ENCODE measurements at regions not wholly inside any gene's neighbourhood (a gene's known extent, or its start where the extent isn't known, plus 50 kb on each side); places are given as distances from the start of the nearest gene placed in this dataset.

DNA sequence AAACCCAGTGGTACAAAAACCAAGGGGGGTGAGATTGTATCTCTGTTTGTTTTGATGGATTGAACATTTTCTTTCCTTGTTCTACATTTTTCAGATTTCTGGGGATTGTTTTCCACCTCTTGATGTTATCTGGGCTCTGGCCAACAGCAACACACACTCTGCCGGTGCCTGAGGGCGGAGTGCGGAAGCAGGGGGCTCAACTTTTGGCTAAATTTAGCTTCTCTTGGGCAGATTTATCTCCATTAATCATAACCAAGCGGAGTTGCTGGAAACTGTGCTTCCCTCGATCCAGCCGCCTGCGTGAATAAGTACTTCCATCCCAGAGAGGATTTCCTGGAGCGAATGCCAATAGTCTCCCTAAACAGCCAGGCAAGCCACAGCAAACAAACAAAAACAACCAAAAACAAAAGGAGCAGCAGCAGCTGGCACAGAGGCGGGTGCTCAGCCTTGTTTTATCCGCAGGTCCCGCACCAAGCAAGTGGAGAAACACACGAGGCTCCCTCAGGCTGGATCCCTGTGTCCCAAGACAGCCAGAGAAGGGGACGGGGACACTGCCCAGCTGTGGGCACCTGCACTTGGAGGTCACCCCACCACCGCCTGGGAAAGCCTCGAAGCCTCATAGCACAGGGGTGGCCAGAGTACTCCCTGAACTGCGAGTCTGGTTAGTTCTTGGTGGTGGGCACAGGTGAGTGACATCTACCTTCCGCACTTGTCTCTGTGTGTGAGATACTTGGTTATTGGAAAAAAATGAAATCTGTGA, 143.4 kb downstream of the NDUFA10 start (continued):
- TF ChIP-seq ZNF416 (tag by site-specific recombination; IDR thresholded peaks at IDR 0.05): no peak
- TF ChIP-seq, protein P1, sequence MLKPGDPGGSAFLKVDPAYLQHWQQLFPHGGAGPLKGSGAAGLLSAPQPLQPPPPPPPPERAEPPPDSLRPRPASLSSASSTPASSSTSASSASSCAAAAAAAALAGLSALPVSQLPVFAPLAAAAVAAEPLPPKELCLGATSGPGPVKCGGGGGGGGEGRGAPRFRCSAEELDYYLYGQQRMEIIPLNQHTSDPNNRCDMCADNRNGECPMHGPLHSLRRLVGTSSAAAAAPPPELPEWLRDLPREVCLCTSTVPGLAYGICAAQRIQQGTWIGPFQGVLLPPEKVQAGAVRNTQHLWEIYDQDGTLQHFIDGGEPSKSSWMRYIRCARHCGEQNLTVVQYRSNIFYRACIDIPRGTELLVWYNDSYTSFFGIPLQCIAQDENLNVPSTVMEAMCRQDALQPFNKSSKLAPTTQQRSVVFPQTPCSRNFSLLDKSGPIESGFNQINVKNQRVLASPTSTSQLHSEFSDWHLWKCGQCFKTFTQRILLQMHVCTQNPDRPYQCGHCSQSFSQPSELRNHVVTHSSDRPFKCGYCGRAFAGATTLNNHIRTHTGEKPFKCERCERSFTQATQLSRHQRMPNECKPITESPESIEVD (tag by site-specific recombination; IDR thresholded peaks at IDR 0.05): peak; percentile 75

DNA sequence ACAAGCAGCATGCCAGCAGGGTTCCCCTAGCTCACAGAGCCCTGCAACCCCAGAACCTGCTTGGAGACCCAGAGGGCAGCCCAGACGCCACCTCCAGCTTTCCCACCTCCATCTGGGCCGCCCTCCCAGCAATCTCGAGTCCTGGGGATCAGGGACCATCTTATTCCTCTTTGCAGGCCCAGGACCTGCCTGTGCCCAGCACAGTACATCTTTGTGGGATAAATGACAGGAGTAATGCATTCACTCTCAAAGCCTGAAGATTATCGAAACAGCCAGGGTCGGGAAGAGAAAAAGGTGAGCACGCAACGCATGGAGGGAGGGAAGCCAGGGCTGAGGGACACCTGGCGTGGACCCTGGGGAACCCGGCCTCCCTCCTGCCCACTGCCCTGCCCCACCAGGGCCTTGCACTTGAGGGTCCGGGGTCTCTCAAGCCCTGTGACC, 144.1 kb downstream of the NDUFA10 start:
- no peak overlapping the region for H3K4me3 ChIP-seq (ENCODE audit: low read depth, low read length)
- ChIA-PET POLR2A (no interaction called here), CTCF (interaction anchor here (0.6 to 1.2 kb wide), 5 partner anchors 9 to 500 kb away, joined by 3 to 5 read pairs (median 3); no protein-coding TSS in a partner anchor)
- H3K27ac ChIP-seq (ENCODE audit: extremely low read depth, low read depth, low read length): no peak overlapping the region
- peaks cover 6% of the 10 kb centered on the region for H3K4me1 ChIP-seq (ENCODE audit: control insufficient read depth, insufficient read depth, low read length)
- no peaks in the 10 kb centered on the region for H3K36me3 ChIP-seq (ENCODE audit: control insufficient read depth in 2 of 2, insufficient read depth in 1 of 2, low read length in 2 of 2)
- no peaks in the 10 kb centered on the region for H3K9me3 ChIP-seq (ENCODE audit: control insufficient read depth, insufficient read depth, low read depth, low read length)
- TF ChIP-seq ZNF24 (tag by site-specific recombination; IDR thresholded peaks at IDR 0.05) (no peak), ZNF266 (tag by site-specific recombination; IDR thresholded peaks at IDR 0.05; ENCODE audit: low read depth) (no peak), ZNF624 (tag by site-specific recombination; IDR thresholded peaks at IDR 0.05) (no peak), GLIS2 (tag by site-specific recombination; IDR thresholded peaks at IDR 0.05) (no peak), ZNF555 (tag by site-specific recombination; conservative IDR thresholded peaks at IDR 0.05) (no peak)
- TF ChIP-seq, protein P2, sequence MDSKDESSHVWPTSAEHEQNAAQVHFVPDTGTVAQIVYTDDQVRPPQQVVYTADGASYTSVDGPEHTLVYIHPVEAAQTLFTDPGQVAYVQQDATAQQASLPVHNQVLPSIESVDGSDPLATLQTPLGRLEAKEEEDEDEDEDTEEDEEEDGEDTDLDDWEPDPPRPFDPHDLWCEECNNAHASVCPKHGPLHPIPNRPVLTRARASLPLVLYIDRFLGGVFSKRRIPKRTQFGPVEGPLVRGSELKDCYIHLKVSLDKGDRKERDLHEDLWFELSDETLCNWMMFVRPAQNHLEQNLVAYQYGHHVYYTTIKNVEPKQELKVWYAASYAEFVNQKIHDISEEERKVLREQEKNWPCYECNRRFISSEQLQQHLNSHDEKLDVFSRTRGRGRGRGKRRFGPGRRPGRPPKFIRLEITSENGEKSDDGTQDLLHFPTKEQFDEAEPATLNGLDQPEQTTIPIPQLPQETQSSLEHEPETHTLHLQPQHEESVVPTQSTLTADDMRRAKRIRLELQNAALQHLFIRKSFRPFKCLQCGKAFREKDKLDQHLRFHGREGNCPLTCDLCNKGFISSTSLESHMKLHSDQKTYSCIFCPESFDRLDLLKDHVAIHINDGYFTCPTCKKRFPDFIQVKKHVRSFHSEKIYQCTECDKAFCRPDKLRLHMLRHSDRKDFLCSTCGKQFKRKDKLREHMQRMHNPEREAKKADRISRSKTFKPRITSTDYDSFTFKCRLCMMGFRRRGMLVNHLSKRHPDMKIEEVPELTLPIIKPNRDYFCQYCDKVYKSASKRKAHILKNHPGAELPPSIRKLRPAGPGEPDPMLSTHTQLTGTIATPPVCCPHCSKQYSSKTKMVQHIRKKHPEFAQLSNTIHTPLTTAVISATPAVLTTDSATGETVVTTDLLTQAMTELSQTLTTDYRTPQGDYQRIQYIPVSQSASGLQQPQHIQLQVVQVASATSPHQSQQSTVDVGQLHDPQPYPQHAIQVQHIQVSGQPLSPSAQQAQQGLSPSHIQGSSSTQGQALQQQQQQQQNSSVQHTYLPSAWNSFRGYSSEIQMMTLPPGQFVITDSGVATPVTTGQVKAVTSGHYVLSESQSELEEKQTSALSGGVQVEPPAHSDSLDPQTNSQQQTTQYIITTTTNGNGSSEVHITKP (tag by site-specific recombination; IDR thresholded peaks at IDR 0.05): no peak
- TF ChIP-seq, protein P3, sequence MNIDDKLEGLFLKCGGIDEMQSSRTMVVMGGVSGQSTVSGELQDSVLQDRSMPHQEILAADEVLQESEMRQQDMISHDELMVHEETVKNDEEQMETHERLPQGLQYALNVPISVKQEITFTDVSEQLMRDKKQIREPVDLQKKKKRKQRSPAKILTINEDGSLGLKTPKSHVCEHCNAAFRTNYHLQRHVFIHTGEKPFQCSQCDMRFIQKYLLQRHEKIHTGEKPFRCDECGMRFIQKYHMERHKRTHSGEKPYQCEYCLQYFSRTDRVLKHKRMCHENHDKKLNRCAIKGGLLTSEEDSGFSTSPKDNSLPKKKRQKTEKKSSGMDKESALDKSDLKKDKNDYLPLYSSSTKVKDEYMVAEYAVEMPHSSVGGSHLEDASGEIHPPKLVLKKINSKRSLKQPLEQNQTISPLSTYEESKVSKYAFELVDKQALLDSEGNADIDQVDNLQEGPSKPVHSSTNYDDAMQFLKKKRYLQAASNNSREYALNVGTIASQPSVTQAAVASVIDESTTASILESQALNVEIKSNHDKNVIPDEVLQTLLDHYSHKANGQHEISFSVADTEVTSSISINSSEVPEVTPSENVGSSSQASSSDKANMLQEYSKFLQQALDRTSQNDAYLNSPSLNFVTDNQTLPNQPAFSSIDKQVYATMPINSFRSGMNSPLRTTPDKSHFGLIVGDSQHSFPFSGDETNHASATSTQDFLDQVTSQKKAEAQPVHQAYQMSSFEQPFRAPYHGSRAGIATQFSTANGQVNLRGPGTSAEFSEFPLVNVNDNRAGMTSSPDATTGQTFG (tag by site-specific recombination; IDR thresholded peaks at IDR 0.05; ENCODE audit: borderline replicate concordance): no peak

DNA sequence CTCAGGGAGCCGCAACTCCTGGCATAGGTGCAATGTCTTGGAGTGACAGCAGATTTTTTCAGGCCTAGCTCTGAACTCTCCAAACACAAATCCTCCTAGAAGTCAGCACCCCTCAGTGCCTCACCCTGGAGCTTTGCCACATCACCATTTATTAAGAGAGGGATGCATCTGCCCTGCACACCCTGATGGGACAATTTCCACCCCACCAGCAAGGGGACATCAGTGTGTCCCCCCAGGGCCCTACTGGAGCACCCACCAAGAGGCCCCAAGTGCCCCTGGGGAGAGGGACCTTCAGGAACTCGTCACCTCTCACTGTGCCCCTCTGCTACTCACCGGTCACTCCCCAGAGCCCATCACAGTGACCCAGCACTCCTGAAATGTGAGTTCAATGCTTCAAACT, 144.7 kb downstream of the NDUFA10 start:
- H3K9me3 ChIP-seq (ENCODE audit: control insufficient read depth, insufficient read depth, low read depth, low read length): no peaks in the 10 kb centered on the region
- CTCF ChIA-PET: interaction anchor here (0.6 to 1.4 kb wide), 4 partner anchors 32 to 132 kb away, joined by 3 to 5 read pairs (median 4); no protein-coding TSS in a partner anchor
- H3K4me1 ChIP-seq (ENCODE audit: control insufficient read depth, insufficient read depth, low read length): peaks cover 6% of the 10 kb centered on the region
- POLR2A ChIA-PET: no interaction called here
- H3K36me3 ChIP-seq (ENCODE audit: control insufficient read depth in 2 of 2, insufficient read depth in 1 of 2, low read length in 2 of 2): no peaks in the 10 kb centered on the region
- no peak for TF ChIP-seq GFI1B (tag by site-specific recombination; IDR thresholded peaks at IDR 0.05)
- TF ChIP-seq IKZF3 (tag by site-specific recombination; IDR thresholded peaks at IDR 0.05): no peak
- TF ChIP-seq ZNF571 (tag by site-specific recombination; IDR thresholded peaks at IDR 0.05): no peak
- H3K4me3 ChIP-seq (ENCODE audit: low read depth, low read length): no peak overlapping the region
- H3K27ac ChIP-seq (ENCODE audit: extremely low read depth, low read depth, low read length): no peak overlapping the region

All from HEK293 (cell line).